GM12891 (cell line): ENCODE measurements at regions not wholly inside any gene's neighbourhood (a gene's known extent, or its start where the extent isn't known, plus 50 kb on each side); places are given as distances from the start of the nearest gene placed in this dataset.

Experiments used
- DNase-seq: peaks from one replicate; pipeline ENCODE4 v3.0.0; 2011; ENCODE audit warnings: low spot score; ENCODE audit not compliant: insufficient read length
- FAIRE-seq: peaks from 2 replicates; lab custom pipeline; 2011; peaks lifted over from hg19 to GRCh38; lab: Jason Lieb, UNC
- PAX5 ChIP-seq: IDR thresholded peaks from 2 replicates; pipeline ENCODE4 v1.6.1; 2011; ENCODE audit warnings: low read length, moderate library complexity, mild to moderate bottlenecking; ENCODE audit not compliant: insufficient read depth, severe bottlenecking
- POLR2A ChIP-seq: IDR thresholded peaks from 2 replicates; pipeline ENCODE4 v1.6.1; 2011; ENCODE audit warnings: low read depth, low read length, control low read depth
- POLR2AphosphoS5 ChIP-seq: IDR thresholded peaks from 2 replicates; pipeline ENCODE4 v1.6.1; 2011; ENCODE audit warnings: low read depth, low read length, control low read depth
- POU2F2 ChIP-seq: IDR thresholded peaks from 2 replicates; pipeline ENCODE4 v1.6.1; 2011; ENCODE audit warnings: low read depth, mild to moderate bottlenecking, control low read depth, low read length, moderate library complexity
- SPI1 ChIP-seq: IDR thresholded peaks from 2 replicates; pipeline ENCODE4 v1.6.1; 2011; ENCODE audit warnings: low read depth, low read length, control low read depth
- TAF1 ChIP-seq: IDR thresholded peaks from 2 replicates; pipeline ENCODE4 v1.6.1; 2011; ENCODE audit warnings: low read depth, low read length, control low read depth

GRCh38 chr5:103927739-103928138, 365.1 kb upstream of the NUDT12 start:
- no peak for FAIRE-seq
- no peak for DNase-seq

GRCh38 chr5:103923616-103924168, 361.1 kb upstream of the NUDT12 start:
- no peak for FAIRE-seq
- no peak for DNase-seq
- TF ChIP-seq POLR2AphosphoS5 (no peak), SPI1 (no peak), PAX5 (no peak), POLR2A (no peak), POU2F2 (no peak), TAF1 (no peak)

More at GRCh38 chr5:103927739-103928138, 365.1 kb upstream of the NUDT12 start:
- TF ChIP-seq PAX5 (no peak), TAF1 (no peak), SPI1 (no peak), POU2F2 (no peak), POLR2AphosphoS5 (no peak), POLR2A (no peak)

GRCh38 chr5:103919506-103919905, 356.9 kb upstream of the NUDT12 start:
- DNase-seq (no peak), FAIRE-seq (no peak)
- TF ChIP-seq POLR2AphosphoS5 (no peak), PAX5 (no peak), SPI1 (no peak), POU2F2 (no peak), POLR2A (no peak), TAF1 (no peak)

GRCh38 chr5:103918668-103919367, 356.2 kb upstream of the NUDT12 start:
- DNase-seq: no peak
- TF ChIP-seq POLR2A (no peak), PAX5 (no peak), SPI1 (no peak), POLR2AphosphoS5 (no peak), TAF1 (no peak), POU2F2 (no peak)
- no peak for FAIRE-seq

- TF ChIP-seq SPI1: no peak
- no peak for TF ChIP-seq POLR2AphosphoS5
- TF ChIP-seq POLR2A: no peak
- TF ChIP-seq POU2F2: no peak
- TF ChIP-seq TAF1: no peak
- FAIRE-seq (no peak), DNase-seq (no peak)
Observed at GRCh38 chr5:103915081-103915480, 352.5 kb upstream of the NUDT12 start.

- DNase-seq (no peak), FAIRE-seq (no peak)
- TF ChIP-seq SPI1 (no peak), PAX5 (no peak), POLR2A (no peak), TAF1 (no peak), POLR2AphosphoS5 (no peak), POU2F2 (no peak)
Observed at GRCh38 chr5:103910786-103911185, 348.2 kb upstream of the NUDT12 start.

GRCh38 chr5:103910011-103910410, 347.4 kb upstream of the NUDT12 start:
- FAIRE-seq: no peak
- TF ChIP-seq POLR2AphosphoS5: no peak
- TF ChIP-seq POLR2A: no peak
- TF ChIP-seq TAF1: no peak
- TF ChIP-seq POU2F2: no peak
- TF ChIP-seq PAX5: no peak
- no peak for TF ChIP-seq SPI1
- no peak for DNase-seq

GRCh38 chr5:103909391-103909790, 346.8 kb upstream of the NUDT12 start:
- no peak for FAIRE-seq
- DNase-seq: no peak
- TF ChIP-seq SPI1: no peak
- no peak for TF ChIP-seq POU2F2
- no peak for TF ChIP-seq POLR2A
- TF ChIP-seq PAX5: no peak
- no peak for TF ChIP-seq POLR2AphosphoS5
- TF ChIP-seq TAF1: no peak

GRCh38 chr5:103908336-103909080, 345.9 kb upstream of the NUDT12 start:
- no peak for FAIRE-seq
- no peak for TF ChIP-seq POLR2AphosphoS5
- TF ChIP-seq SPI1: no peak
- no peak for TF ChIP-seq POU2F2
- no peak for TF ChIP-seq TAF1
- no peak for TF ChIP-seq PAX5
- TF ChIP-seq POLR2A: no peak
- no peak for DNase-seq

- FAIRE-seq (no peak), DNase-seq (no peak)
- no peak for TF ChIP-seq POU2F2
- no peak for TF ChIP-seq PAX5
- no peak for TF ChIP-seq POLR2AphosphoS5
- TF ChIP-seq SPI1: no peak
Observed at GRCh38 chr5:103907001-103907400, 344.4 kb upstream of the NUDT12 start.

- FAIRE-seq (no peak), DNase-seq (no peak)
- no peak for TF ChIP-seq PAX5
Observed at GRCh38 chr5:103904651-103905050, 342.1 kb upstream of the NUDT12 start.
